Glutamatergic neuron (in vitro differentiated cells): ENCODE measurements at regions not wholly inside any gene's neighbourhood (a gene's known extent, or its start where the extent isn't known, plus 50 kb on each side); places are given as distances from the start of the nearest gene placed in this dataset.

ENCODE experiments used
- DNase-seq: peaks from one replicate; pipeline ENCODE4 v3.0.0; 2022
- H3K27ac Mint-ChIP-seq: one replicate; pipeline ENCODE4 v1.8.0; 2020; ENCODE audit warnings: mild to moderate bottlenecking, mixed read lengths, inconsistent platforms; ENCODE audit not compliant: unreplicated experiment
- H3K27me3 Mint-ChIP-seq: one replicate; pipeline ENCODE4 v1.8.0; 2020; ENCODE audit warnings: mild to moderate bottlenecking, moderate library complexity, mixed read lengths, inconsistent platforms; ENCODE audit not compliant: unreplicated experiment
- H3K36me3 Mint-ChIP-seq: one replicate; pipeline ENCODE4 v1.8.0; 2020; ENCODE audit warnings: mild to moderate bottlenecking, mixed read lengths, inconsistent platforms; ENCODE audit not compliant: unreplicated experiment
- H3K4me1 Mint-ChIP-seq: one replicate; pipeline ENCODE4 v1.8.0; 2020; ENCODE audit warnings: mild to moderate bottlenecking, low read depth, mixed read lengths, inconsistent platforms; ENCODE audit not compliant: unreplicated experiment
- H3K4me3 Mint-ChIP-seq: one replicate; pipeline ENCODE4 v1.8.0; 2020; ENCODE audit warnings: mild to moderate bottlenecking, mixed read lengths, inconsistent platforms; ENCODE audit not compliant: unreplicated experiment
- H3K9me3 Mint-ChIP-seq: one replicate; pipeline ENCODE4 v1.8.0; 2020; ENCODE audit warnings: mild to moderate bottlenecking, moderate library complexity, mixed read lengths, inconsistent platforms; ENCODE audit not compliant: unreplicated experiment
- CTCF ChIP-seq: fragments of 200-600 bp; sonication (generic); IDR thresholded peaks from one replicate; pipeline ENCODE4 v1.5.0; 2021; ENCODE audit not compliant: partially characterized antibody, unreplicated experiment

GRCh38 chr15:46918462-46919140 is 798.7 kb upstream of the SEMA6D start:
- Mint-ChIP-seq H3K9me3 (peaks cover 5% of the 10 kb centered on the region), H3K4me3 (no peak overlapping the region), H3K27me3 (no peaks in the 10 kb centered on the region), H3K27ac (no peak overlapping the region), H3K36me3 (no peaks in the 10 kb centered on the region), H3K4me1 (peaks cover 3% of the 10 kb centered on the region)
- TF ChIP-seq CTCF: no peak
- DNase-seq: no peak

- DNase-seq: no peak
- H3K4me1 Mint-ChIP-seq: peaks cover 3% of the 10 kb centered on the region
- peaks cover 2% of the 10 kb centered on the region for H3K9me3 Mint-ChIP-seq
- no peaks in the 10 kb centered on the region for H3K27me3 Mint-ChIP-seq
- H3K27ac Mint-ChIP-seq: no peak overlapping the region
- TF ChIP-seq CTCF: no peak
- H3K4me3 Mint-ChIP-seq: no peak overlapping the region
- H3K36me3 Mint-ChIP-seq: no peaks in the 10 kb centered on the region
These were observed 795.4 kb upstream of the SEMA6D start for GRCh38 chr15:46921891-46922290.

- Mint-ChIP-seq H3K36me3 (no peaks in the 10 kb centered on the region), H3K27me3 (peaks cover 1% of the 10 kb centered on the region), H3K4me1 (no peaks in the 10 kb centered on the region), H3K27ac (no peak overlapping the region), H3K4me3 (no peak overlapping the region), H3K9me3 (no peaks in the 10 kb centered on the region)
- no peak for TF ChIP-seq CTCF
- DNase-seq: no peak
These were observed 786.9 kb upstream of the SEMA6D start for GRCh38 chr15:46930426-46930825.

- H3K27me3 Mint-ChIP-seq: peaks cover 1% of the 10 kb centered on the region
- no peak overlapping the region for H3K27ac Mint-ChIP-seq
- TF ChIP-seq CTCF: no peak
- H3K4me1 Mint-ChIP-seq: no peaks in the 10 kb centered on the region
- no peaks in the 10 kb centered on the region for H3K36me3 Mint-ChIP-seq
- no peak for DNase-seq
- no peak overlapping the region for H3K4me3 Mint-ChIP-seq
- H3K9me3 Mint-ChIP-seq: no peaks in the 10 kb centered on the region
These were observed 784.0 kb upstream of the SEMA6D start for GRCh38 chr15:46933332-46933731.

GRCh38 chr15:46934851-46935250 is 782.5 kb upstream of the SEMA6D start:
- no peaks in the 10 kb centered on the region for H3K27me3 Mint-ChIP-seq
- no peak overlapping the region for H3K27ac Mint-ChIP-seq
- no peaks in the 10 kb centered on the region for H3K4me1 Mint-ChIP-seq
- no peaks in the 10 kb centered on the region for H3K9me3 Mint-ChIP-seq
- DNase-seq: no peak
- no peak for TF ChIP-seq CTCF
- H3K36me3 Mint-ChIP-seq: no peaks in the 10 kb centered on the region
- no peak overlapping the region for H3K4me3 Mint-ChIP-seq
